ENCODE measurements at regions not wholly inside any gene's neighbourhood (a gene's known extent, or its start where the extent isn't known, plus 50 kb on each side); places are given as distances from the start of the nearest gene placed in this dataset.
"Not testable (repeated sequence)": the region's sequence is repeated elsewhere in the genome, so short reads cannot be mapped to it uniquely, and the experiment has no call there.

DNA sequence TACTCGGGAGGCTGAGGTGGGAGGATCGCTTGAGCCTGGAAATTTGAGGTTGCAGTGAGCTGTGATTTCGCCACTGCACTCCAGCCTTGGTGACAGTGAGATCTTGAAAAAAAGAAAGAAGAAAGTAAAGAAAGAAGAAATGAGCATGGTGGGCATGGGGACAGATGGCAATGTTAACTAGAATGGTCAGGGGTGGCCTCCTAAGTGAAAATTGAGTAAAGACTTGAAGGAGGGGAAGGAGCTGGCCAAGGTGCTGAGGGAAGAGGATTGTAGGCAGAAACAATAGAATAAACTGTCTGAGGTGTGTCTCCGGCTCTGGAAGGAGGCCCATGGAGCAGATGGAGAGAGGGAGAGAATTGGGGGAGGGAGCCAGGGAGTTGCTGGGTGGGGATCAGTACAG is 60.1 kb upstream of the METTL14 start:
- CTCF ChIA-PET = not testable (repeated sequence)
- WGBS (ENCODE audit: low lambda C conversion rate) = 96% methylated on average over 4 of the region's 4 CpGs

DNA sequence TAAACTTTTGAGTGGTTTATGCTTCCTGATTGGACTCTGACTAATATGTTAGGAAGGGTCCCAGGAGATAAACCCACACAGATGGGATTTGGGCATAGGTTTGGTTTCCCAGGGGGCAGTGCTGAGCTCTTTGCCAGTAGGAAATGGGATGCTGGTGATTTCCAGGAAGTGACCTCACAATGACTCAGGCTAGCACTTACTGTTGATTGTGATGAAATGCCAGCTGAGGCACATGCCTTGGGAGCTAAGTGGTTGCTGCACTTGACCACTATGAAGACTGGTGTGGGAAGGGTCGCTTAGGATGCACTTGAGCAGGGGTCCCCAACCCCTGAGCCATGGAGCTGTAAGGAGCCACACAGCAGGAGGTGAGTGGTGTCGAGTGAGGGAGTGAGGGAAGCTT is 55.5 kb upstream of the METTL14 start:
- H3K27ac ChIP-seq (ENCODE audit: low read depth in 2 of 2, low read length in 1 of 2); H3K79me2 ChIP-seq (ENCODE audit: insufficient read depth); H3K4me2 ChIP-seq; H3K27me3 ChIP-seq (ENCODE audit: insufficient read depth); H4K20me1 ChIP-seq (ENCODE audit: insufficient read depth); H3K9me3 ChIP-seq; H3K4me3 ChIP-seq (ENCODE audit: low read depth in 2 of 2, low read length in 1 of 2); DNase-seq; H3F3A ChIP-seq (replicated peaks; ENCODE audit: insufficient read depth); H3K36me3 ChIP-seq (replicated peaks in 1 of 2; ENCODE audit: control insufficient read depth in 1 of 2, insufficient read depth in 2 of 2, low read length in 1 of 2); H2AFZ ChIP-seq (ENCODE audit: low read depth); H3K9ac ChIP-seq; H3K4me1 ChIP-seq (ENCODE audit: control insufficient read depth in 1 of 2, insufficient read depth in 2 of 2, low read depth in 1 of 2, low read length in 1 of 2); CTCF ChIA-PET; POLR2A ChIA-PET; H3K9me2 ChIP-seq: not testable (repeated sequence)
- 80% methylated on average over 1 of the region's 2 CpGs for WGBS (ENCODE audit: low lambda C conversion rate)
- TF ChIP-seq, protein P1, sequence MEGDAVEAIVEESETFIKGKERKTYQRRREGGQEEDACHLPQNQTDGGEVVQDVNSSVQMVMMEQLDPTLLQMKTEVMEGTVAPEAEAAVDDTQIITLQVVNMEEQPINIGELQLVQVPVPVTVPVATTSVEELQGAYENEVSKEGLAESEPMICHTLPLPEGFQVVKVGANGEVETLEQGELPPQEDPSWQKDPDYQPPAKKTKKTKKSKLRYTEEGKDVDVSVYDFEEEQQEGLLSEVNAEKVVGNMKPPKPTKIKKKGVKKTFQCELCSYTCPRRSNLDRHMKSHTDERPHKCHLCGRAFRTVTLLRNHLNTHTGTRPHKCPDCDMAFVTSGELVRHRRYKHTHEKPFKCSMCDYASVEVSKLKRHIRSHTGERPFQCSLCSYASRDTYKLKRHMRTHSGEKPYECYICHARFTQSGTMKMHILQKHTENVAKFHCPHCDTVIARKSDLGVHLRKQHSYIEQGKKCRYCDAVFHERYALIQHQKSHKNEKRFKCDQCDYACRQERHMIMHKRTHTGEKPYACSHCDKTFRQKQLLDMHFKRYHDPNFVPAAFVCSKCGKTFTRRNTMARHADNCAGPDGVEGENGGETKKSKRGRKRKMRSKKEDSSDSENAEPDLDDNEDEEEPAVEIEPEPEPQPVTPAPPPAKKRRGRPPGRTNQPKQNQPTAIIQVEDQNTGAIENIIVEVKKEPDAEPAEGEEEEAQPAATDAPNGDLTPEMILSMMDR (IDR thresholded peaks at IDR 0.05) = peak; percentile 52
- TF ChIP-seq, protein P2, sequence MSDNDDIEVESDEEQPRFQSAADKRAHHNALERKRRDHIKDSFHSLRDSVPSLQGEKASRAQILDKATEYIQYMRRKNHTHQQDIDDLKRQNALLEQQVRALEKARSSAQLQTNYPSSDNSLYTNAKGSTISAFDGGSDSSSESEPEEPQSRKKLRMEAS (IDR thresholded peaks at IDR 0.05; ENCODE audit: low read depth) = 0 out of 2 replicates have a peak, but pooled peaks have one; percentile 40
- TF ChIP-seq FOSL2 (IDR thresholded peaks at IDR 0.05; ENCODE audit: borderline replicate concordance, low read depth) = peak; percentile 18; the same call in 1 of the 2 replicates
- peak; percentile 37; the same call in 1 of the 2 replicates for TF ChIP-seq GABPA (IDR thresholded peaks at IDR 0.05; ENCODE audit: low read depth)

More for the DNA sequence above, 60.1 kb upstream of the METTL14 start:
- H3K4me1 ChIP-seq (ENCODE audit: control insufficient read depth in 1 of 2, insufficient read depth in 2 of 2, low read depth in 1 of 2, low read length in 1 of 2); H3K9ac ChIP-seq; H3K4me2 ChIP-seq; H3K36me3 ChIP-seq (replicated peaks in 1 of 2; ENCODE audit: control insufficient read depth in 1 of 2, insufficient read depth in 2 of 2, low read length in 1 of 2); DNase-seq; POLR2A ChIA-PET; H3K4me3 ChIP-seq (ENCODE audit: low read depth in 2 of 2, low read length in 1 of 2); H3K9me3 ChIP-seq; H3K27me3 ChIP-seq (ENCODE audit: insufficient read depth); H3K27ac ChIP-seq (ENCODE audit: low read depth in 2 of 2, low read length in 1 of 2); H4K20me1 ChIP-seq (ENCODE audit: insufficient read depth); H3K79me2 ChIP-seq (ENCODE audit: insufficient read depth); H2AFZ ChIP-seq (ENCODE audit: low read depth); H3K9me2 ChIP-seq; H3F3A ChIP-seq (replicated peaks; ENCODE audit: insufficient read depth): not testable (repeated sequence)
- TF ChIP-seq, protein P3, sequence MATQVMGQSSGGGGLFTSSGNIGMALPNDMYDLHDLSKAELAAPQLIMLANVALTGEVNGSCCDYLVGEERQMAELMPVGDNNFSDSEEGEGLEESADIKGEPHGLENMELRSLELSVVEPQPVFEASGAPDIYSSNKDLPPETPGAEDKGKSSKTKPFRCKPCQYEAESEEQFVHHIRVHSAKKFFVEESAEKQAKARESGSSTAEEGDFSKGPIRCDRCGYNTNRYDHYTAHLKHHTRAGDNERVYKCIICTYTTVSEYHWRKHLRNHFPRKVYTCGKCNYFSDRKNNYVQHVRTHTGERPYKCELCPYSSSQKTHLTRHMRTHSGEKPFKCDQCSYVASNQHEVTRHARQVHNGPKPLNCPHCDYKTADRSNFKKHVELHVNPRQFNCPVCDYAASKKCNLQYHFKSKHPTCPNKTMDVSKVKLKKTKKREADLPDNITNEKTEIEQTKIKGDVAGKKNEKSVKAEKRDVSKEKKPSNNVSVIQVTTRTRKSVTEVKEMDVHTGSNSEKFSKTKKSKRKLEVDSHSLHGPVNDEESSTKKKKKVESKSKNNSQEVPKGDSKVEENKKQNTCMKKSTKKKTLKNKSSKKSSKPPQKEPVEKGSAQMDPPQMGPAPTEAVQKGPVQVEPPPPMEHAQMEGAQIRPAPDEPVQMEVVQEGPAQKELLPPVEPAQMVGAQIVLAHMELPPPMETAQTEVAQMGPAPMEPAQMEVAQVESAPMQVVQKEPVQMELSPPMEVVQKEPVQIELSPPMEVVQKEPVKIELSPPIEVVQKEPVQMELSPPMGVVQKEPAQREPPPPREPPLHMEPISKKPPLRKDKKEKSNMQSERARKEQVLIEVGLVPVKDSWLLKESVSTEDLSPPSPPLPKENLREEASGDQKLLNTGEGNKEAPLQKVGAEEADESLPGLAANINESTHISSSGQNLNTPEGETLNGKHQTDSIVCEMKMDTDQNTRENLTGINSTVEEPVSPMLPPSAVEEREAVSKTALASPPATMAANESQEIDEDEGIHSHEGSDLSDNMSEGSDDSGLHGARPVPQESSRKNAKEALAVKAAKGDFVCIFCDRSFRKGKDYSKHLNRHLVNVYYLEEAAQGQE (IDR thresholded peaks at IDR 0.05; ENCODE audit: low read depth, low read length) = peak; percentile 41; the same call in 1 of the 2 replicates

DNA sequence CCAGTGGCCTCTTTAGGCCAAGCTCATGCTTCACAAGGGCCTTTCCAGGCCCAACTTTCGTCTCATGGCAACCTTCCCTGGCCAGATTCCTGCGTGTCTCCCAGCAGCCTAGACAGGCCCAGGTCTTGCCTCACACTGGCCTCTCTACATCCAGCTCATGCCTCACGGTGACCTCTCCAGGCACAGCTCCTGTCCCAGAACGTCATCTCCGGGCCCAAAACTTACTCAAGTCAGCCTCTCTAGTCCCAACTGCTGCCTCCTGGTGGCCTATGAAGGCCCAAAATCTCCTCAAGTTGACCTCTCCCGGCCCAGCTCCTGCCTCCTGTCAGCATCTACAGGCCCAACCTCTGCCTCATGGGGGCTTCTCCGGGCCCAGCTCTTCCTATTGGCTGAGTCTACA is 54.3 kb upstream of the METTL14 start:
- H3K79me2 ChIP-seq (ENCODE audit: insufficient read depth); H3K4me1 ChIP-seq (ENCODE audit: control insufficient read depth in 1 of 2, insufficient read depth in 2 of 2, low read depth in 1 of 2, low read length in 1 of 2); POLR2A ChIA-PET; H3K27ac ChIP-seq (ENCODE audit: low read depth in 2 of 2, low read length in 1 of 2); H3K4me3 ChIP-seq (ENCODE audit: low read depth in 2 of 2, low read length in 1 of 2); H4K20me1 ChIP-seq (ENCODE audit: insufficient read depth); H3K9me2 ChIP-seq; H3F3A ChIP-seq (replicated peaks; ENCODE audit: insufficient read depth); H3K9me3 ChIP-seq; H3K36me3 ChIP-seq (replicated peaks in 1 of 2; ENCODE audit: control insufficient read depth in 1 of 2, insufficient read depth in 2 of 2, low read length in 1 of 2); DNase-seq; H3K4me2 ChIP-seq; CTCF ChIA-PET; H2AFZ ChIP-seq (ENCODE audit: low read depth); H3K27me3 ChIP-seq (ENCODE audit: insufficient read depth); H3K9ac ChIP-seq: not testable (repeated sequence)
- WGBS (ENCODE audit: low lambda C conversion rate) = 94% methylated on average over 3 of the region's 7 CpGs

DNA sequence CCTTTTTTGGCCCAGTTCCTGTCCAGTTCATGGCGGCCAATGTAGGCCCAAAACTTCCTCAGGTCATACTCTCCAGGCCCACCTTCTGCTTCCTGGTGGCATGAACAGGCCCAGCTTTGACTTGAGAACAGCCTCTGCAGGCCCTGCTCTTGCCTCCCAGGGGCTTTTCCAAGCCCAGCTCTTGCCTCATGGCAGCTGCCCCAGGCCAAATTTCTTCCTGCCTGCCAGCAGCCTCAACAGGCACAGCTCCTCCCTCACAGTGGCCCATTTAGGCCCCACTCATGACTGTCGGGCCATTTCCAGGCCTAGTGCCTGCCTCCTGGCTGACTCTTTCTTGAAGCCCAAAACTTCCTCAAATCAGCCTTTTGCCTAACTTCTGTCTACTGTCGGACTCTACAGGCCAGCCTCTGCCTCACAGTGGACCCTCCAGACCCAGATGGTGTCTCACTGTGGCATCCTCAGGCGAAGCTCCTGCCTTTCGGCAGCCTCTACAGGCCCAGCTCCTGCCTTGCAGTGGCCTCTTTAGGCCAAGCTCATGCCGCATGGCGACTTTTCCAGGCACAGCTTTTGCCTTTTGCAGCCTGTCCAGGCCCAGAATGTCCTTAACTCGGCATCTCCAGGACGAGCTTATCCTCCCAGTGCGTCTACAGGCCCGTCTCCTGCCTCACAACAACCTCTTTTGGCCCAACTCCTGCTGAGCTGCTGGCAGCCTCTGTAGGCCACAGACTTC is 53.7 kb upstream of the METTL14 start:
- H4K20me1 ChIP-seq (ENCODE audit: insufficient read depth); H3K27ac ChIP-seq (ENCODE audit: low read depth in 2 of 2, low read length in 1 of 2); H3K4me3 ChIP-seq (ENCODE audit: low read depth in 2 of 2, low read length in 1 of 2); H2AFZ ChIP-seq (ENCODE audit: low read depth); CTCF ChIA-PET; H3K79me2 ChIP-seq (ENCODE audit: insufficient read depth); DNase-seq; POLR2A ChIA-PET; H3K36me3 ChIP-seq (replicated peaks in 1 of 2; ENCODE audit: control insufficient read depth in 1 of 2, insufficient read depth in 2 of 2, low read length in 1 of 2); H3K9me2 ChIP-seq; H3K4me2 ChIP-seq; H3K9me3 ChIP-seq; H3K9ac ChIP-seq; H3F3A ChIP-seq (replicated peaks; ENCODE audit: insufficient read depth); H3K4me1 ChIP-seq (ENCODE audit: control insufficient read depth in 1 of 2, insufficient read depth in 2 of 2, low read depth in 1 of 2, low read length in 1 of 2); H3K27me3 ChIP-seq (ENCODE audit: insufficient read depth): not testable (repeated sequence)
- WGBS (ENCODE audit: low lambda C conversion rate) = 86% methylated on average over 11 of the region's 11 CpGs

Measured in SK-N-SH (cell line).